ENCODE measurements at regions not wholly inside any gene's neighbourhood (a gene's known extent, or its start where the extent isn't known, plus 50 kb on each side); places are given as distances from the start of the nearest gene placed in this dataset.

DNA sequence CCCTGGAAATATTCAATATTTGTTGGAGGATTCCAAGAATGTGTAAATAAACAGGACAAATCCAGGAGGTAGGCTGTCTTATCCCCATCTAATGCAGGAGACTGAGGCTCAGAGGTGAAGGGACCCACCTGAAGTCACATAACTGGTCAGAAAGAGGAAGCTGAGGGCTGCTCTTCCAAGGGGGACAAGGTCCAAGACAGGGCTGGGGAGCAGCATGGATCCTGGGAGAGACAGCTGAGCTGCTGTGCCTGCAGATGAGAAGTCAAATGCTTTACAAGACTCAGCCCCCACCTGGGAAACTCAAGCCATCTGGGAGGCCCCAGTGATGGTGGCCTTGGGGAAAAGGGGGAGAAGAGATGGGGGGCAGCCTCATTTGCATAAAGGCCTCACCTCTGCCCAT, 224.4 kb downstream of the PTPRU start:
- Histone ChIP-seq H3K4me1 (no peaks in the 10 kb centered on the region), H3K9me3 (peaks cover 8 to 14% of the 10 kb centered on the region in 2 donors), H3K27ac (no peak overlapping the region), H3K27me3 (peaks cover 0 to 4% of the 10 kb centered on the region in 2 donors), H3K36me3 (no peaks in the 10 kb centered on the region), H3K4me3 (no peak overlapping the region)
- TF ChIP-seq CTCF (IDR thresholded peaks at IDR 0.05) (no peak), POLR2A (IDR thresholded peaks at IDR 0.05) (no peak), POLR2AphosphoS5 (IDR thresholded peaks at IDR 0.05) (no peak)
- peak in 1 of 2 donors; percentile 37 for DNase-seq (ENCODE audit: low spot score in 2 of 2)
- intact Hi-C loops (cut with DNase I; ENCODE audit: low total_unique reads), result no loop called here

DNA sequence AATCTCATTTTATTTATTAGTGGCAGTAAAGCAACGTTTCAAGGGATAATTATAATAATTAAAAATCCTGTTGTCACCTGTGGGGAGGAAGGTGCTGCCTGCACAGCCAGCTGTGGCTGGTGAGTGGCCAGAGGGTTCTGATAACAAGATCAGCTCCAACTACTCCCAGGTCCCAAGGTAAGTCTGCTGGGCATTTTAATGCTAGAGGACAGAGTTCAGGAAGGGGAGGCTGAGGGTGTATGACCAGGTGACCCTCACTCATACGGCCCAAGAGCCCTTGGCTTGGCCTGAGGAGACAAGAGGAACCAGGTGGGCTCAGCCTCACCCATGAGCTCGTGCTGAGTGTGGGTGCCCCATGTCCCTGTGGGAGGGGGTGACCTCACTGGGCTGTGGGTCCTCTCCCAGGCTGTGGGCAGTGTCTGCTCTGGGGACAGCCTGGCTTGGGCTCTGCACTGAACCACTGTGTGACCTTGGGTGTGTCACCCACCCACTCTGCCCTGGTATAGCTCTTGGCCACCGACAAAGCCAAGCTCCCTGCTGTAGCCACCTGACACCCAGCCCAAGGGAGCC, 223.8 kb downstream of the PTPRU start:
- intact Hi-C loops (cut with DNase I; ENCODE audit: low total_unique reads), result no loop called here
- no peak for TF ChIP-seq POLR2A (IDR thresholded peaks at IDR 0.05)
- TF ChIP-seq CTCF (IDR thresholded peaks at IDR 0.05), result no peak
- no peak for TF ChIP-seq POLR2AphosphoS5 (IDR thresholded peaks at IDR 0.05)
- peaks cover 0 to 4% of the 10 kb centered on the region in 2 donors for H3K27me3 ChIP-seq

GRCh38 chr1:29459620-29459945, 223.3 kb downstream of the PTPRU start:
- intact Hi-C loops (cut with DNase I; ENCODE audit: low total_unique reads), result no loop called here
- Histone ChIP-seq H3K4me3 (no peak overlapping the region), H3K9me3 (peaks cover under 1 to 3% of the 10 kb centered on the region in 2 donors), H3K27me3 (peaks cover 0 to 4% of the 10 kb centered on the region in 2 donors), H3K4me1 (no peaks in the 10 kb centered on the region), H3K36me3 (no peaks in the 10 kb centered on the region), H3K27ac (no peak overlapping the region)
- peak in 1 of 2 donors; percentile 30 for DNase-seq (ENCODE audit: low spot score in 2 of 2)
- TF ChIP-seq CTCF (IDR thresholded peaks at IDR 0.05) (no peak), POLR2A (IDR thresholded peaks at IDR 0.05) (no peak), POLR2AphosphoS5 (IDR thresholded peaks at IDR 0.05) (no peak)

More for the DNA sequence above, 223.8 kb downstream of the PTPRU start:
- Histone ChIP-seq H3K4me1 (no peaks in the 10 kb centered on the region), H3K27ac (no peak overlapping the region), H3K36me3 (no peaks in the 10 kb centered on the region), H3K9me3 (peaks cover 6 to 9% of the 10 kb centered on the region in 2 donors), H3K4me3 (no peak overlapping the region)
- DNase-seq (ENCODE audit: low spot score in 2 of 2), result peak in 1 of 2 donors; percentile 28

DNA sequence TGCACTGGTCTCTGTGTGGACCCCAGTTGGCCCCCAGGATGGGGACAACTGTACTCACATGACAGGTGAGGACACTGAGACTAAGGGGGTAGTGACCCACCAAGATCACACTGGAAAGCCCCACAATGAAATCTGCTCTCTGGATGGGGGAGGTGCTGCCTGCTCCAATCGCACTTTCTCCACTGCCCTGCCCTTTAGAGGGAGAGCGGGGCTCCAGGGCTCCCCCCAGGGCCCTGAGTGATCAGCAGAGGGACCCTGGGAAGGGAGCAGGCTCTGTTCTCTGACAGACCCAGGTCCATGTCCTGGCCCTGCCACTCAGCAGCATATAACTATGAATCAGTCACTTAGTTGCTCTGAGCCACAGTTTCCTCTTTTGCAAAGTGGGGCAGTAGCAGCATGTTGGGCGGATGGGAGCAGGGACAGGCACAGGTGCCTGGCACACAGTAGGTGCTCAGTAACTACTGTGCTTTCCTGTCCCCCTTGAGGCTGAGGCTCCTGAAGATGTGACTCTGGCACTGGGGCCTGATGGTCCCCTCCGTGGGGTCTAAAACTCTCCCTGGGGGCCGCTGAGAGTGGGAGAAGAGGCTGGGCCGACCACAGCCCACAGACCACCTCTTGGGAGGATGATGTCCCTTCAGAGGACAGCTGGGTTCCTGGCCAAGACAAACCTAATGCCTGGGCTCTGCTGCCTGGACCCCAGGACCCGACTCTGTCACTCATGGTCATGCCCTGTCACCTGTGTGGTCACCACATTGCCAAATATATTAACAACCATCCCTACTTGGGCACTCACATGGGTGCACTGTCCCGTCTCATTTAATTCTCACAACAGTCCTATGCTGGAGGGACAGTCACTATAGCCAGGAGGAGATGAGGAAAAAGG, 222.7 kb downstream of the PTPRU start:
- intact Hi-C loops (cut with DNase I; ENCODE audit: low total_unique reads), result no loop called here
- DNase-seq (ENCODE audit: low spot score in 2 of 2), result peak in 1 of 2 donors; percentile 30
- peaks cover 0 to 4% of the 10 kb centered on the region in 2 donors for H3K27me3 ChIP-seq

More for the DNA sequence above, 222.7 kb downstream of the PTPRU start:
- Histone ChIP-seq H3K36me3 (no peaks in the 10 kb centered on the region), H3K27ac (no peak overlapping the region), H3K4me1 (no peaks in the 10 kb centered on the region), H3K4me3 (no peak overlapping the region), H3K9me3 (no peaks in the 10 kb centered on the region)
- no peak for TF ChIP-seq POLR2AphosphoS5 (IDR thresholded peaks at IDR 0.05)
- no peak for TF ChIP-seq POLR2A (IDR thresholded peaks at IDR 0.05)
- TF ChIP-seq CTCF (IDR thresholded peaks at IDR 0.05), result no peak
